ENCODE measurements at regions not wholly inside any gene's neighbourhood (a gene's known extent, or its start where the extent isn't known, plus 50 kb on each side); places are given as distances from the start of the nearest gene placed in this dataset.

DNA sequence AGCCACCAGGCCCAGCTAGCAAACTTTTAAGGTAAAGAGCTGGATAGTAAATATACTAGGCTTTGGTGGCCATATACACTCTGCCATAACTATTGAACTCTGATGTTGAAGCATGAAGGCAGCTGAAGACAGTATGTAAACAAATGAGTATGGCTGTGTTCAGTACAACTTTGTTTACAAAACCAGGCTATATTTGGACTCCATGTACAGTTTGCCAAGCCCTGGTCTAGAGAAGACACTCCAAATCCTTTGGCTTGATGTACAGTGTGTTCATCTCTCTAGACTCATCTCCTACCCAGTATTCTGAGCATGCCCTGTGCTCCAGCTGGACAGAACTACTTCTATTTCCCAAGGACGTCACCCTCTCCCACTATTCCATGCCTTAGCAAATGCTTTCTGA, 54.3 kb upstream of the MEGF10 start:
- intact Hi-C loops (cut with DNase I; ENCODE audit: low total_unique reads) = no loop called here
- no peak for DNase-seq
- WGBS, 2 donors = 50 to 54% methylated on average over 1 of the region's 1 CpG
- no peak overlapping the region for H3K27ac ChIP-seq
- H3K4me3 ChIP-seq = no peak overlapping the region
- TF ChIP-seq, protein P1, sequence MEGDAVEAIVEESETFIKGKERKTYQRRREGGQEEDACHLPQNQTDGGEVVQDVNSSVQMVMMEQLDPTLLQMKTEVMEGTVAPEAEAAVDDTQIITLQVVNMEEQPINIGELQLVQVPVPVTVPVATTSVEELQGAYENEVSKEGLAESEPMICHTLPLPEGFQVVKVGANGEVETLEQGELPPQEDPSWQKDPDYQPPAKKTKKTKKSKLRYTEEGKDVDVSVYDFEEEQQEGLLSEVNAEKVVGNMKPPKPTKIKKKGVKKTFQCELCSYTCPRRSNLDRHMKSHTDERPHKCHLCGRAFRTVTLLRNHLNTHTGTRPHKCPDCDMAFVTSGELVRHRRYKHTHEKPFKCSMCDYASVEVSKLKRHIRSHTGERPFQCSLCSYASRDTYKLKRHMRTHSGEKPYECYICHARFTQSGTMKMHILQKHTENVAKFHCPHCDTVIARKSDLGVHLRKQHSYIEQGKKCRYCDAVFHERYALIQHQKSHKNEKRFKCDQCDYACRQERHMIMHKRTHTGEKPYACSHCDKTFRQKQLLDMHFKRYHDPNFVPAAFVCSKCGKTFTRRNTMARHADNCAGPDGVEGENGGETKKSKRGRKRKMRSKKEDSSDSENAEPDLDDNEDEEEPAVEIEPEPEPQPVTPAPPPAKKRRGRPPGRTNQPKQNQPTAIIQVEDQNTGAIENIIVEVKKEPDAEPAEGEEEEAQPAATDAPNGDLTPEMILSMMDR (IDR thresholded peaks at IDR 0.05) = no peak
- no peak for TF ChIP-seq POLR2A (IDR thresholded peaks at IDR 0.05)
- H3K4me1 ChIP-seq = no peaks in the 10 kb centered on the region
- no peaks in the 10 kb centered on the region for H3K36me3 ChIP-seq (ENCODE audit: low read depth, missing control alignments)
- no peaks in the 10 kb centered on the region for H3K27me3 ChIP-seq
- H3K9me3 ChIP-seq = no peaks in the 10 kb centered on the region

Small RNA genes lying in the stretch of these regions (small RNA-seq; reads per million reads assigned to genes)
- gene AC011416.2 (0 reads per million in 2 donors), gene MRPS5P3 (0 reads per million in 2 donors)

Measured in testis (tissue), 2 donors.